ENCODE measurements at regions not wholly inside any gene's neighbourhood (a gene's known extent, or its start where the extent isn't known, plus 50 kb on each side); places are given as distances from the start of the nearest gene placed in this dataset.

GRCh38 chr5:18091142-18091541 is 456.9 kb downstream of the TAF11L14 start:
- DNase-seq (ENCODE audit: insufficient read length, low spot score) (no peak), FAIRE-seq (no peak)

- peak; percentile 63 for FAIRE-seq
- DNase-seq (ENCODE audit: insufficient read length, low spot score): no peak
These were observed 457.5 kb downstream of the TAF11L14 start for GRCh38 chr5:18091758-18092157.

- FAIRE-seq: no peak
- no peak for DNase-seq (ENCODE audit: insufficient read length, low spot score)
These were observed 460.8 kb downstream of the TAF11L14 start for GRCh38 chr5:18095061-18095460.

- no peak for DNase-seq (ENCODE audit: insufficient read length, low spot score)
- FAIRE-seq: no peak
These were observed 463.6 kb downstream of the TAF11L14 start for GRCh38 chr5:18097817-18098216.

DNA sequence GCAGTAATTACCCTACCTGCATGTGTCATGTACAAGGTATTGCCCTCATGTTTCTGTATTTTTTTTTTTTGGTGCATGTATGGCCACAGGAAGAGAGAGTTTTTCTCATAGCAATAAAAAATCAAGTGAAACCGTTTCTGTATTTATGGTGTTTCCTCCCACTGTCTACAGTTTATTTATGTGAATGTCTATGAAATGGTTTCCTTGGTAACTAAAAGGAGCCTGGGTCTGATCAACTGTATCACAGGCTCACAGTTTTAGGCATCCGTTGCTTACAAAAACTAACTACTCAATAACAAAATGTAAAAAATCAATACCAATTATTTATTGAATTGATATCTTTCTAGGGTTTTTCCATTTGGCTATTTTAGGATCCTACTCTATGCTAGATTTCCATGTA is 464.4 kb downstream of the TAF11L14 start:
- DNase-seq (ENCODE audit: insufficient read length, low spot score): no peak
- no peak for FAIRE-seq

DNA sequence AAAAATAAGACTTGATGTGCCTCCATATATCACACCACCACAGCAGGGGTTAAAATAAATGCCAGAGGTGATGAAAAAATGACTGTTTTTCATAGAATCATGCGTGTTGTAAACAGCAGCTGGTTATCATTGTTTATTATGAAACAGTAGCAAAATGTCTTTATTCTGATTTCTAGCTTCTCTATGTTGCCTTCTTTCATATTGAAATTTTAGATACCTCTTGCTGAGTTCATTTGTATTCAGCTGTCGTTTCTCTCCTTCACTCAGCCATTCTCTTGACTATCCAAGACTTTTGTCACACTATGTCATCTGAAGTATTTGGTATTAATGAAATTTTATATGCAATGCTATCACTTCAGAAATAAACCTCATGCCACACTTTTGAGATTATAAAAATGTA is 465.0 kb downstream of the TAF11L14 start:
- DNase-seq (ENCODE audit: insufficient read length, low spot score): no peak
- no peak for FAIRE-seq

DNA sequence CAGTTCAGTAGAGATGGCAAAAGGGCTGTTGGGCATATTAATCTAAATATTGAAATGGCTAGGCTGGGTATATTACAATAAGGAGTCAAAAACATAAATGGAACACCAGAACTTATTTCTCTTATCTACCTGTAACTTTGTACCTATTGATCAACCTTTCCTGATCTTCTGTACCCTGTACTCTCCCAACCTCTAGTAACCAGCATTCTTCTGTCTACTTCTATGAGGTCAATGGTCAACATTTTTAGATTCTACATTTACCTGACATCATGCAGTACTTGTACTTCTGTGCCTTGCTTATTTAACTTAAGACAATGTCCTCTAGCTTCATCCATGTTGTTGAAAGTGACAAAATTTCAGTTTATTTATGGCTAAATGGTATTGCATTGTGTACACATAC is 467.3 kb downstream of the TAF11L14 start:
- no peak for DNase-seq (ENCODE audit: insufficient read length, low spot score)
- FAIRE-seq: no peak

DNA sequence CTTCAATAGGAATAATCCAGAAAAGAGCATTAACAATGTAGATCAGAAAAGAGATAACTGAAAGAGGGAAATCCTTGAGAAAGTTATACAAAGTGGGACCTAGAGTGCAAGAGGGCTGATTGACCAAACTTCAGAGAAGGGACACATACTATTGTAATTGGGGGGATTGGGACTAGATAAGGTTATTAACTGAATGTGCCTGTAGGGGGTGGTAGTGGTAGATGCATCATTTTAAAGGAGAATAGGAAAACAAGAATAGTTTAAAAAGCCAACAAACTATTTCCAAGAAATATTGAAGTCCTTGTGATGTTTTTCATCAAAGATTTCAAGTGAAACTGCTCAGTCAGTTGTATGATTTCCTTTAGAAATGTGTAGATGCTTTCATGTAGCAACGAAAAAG is 468.5 kb downstream of the TAF11L14 start:
- FAIRE-seq (no peak), DNase-seq (ENCODE audit: insufficient read length, low spot score) (no peak)

DNA sequence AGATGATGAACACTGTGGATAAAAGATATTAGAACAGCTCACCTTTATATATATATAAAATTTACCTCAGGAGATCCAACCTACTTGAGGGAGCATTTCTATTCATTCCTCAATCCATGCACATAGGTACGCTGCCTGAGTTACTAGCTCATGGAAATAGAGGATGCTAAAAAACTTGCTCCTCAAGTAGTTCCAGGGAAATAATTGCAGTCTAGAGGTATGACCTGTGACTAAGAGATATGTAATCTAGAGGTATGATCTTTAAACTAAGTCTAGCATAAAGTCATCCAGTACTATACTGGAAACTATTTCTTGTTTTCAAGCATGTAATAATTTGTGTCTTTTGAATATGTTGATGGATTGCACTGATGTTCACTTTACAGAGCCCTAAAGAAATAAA is 471.2 kb downstream of the TAF11L14 start:
- no peak for FAIRE-seq

DNA sequence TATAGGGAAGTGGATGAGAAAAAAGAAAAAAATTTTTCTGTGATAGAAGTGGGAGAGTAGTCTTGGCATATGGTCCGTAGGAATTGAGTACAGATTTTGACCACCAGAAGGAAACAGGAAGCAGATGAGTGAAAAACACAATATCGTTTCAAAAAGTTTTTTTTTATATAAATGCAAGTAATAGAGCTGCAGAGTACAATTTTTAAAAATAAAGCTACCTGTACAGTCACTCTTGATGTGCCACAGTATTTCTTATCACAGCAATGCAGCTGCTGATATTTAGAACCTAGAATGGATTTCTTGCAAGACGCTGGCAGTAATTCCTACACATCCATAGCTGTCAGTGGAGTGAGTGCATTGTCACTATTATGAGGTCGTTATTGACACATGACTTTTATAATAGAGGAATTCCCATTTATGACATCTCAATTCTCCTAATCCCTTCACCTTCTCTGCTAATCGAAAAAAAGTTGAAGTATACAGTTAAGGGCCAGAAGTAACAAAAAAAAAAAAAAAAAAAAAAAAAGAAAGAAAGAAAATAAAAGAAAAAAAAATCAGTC is 477.7 kb downstream of the TAF11L14 start:
- FAIRE-seq (no peak), DNase-seq (ENCODE audit: insufficient read length, low spot score) (no peak)

More for the DNA sequence above, 471.2 kb downstream of the TAF11L14 start:
- DNase-seq (ENCODE audit: insufficient read length, low spot score): no peak

- FAIRE-seq (no peak), DNase-seq (ENCODE audit: insufficient read length, low spot score) (no peak)
These were observed 479.5 kb downstream of the TAF11L14 start for GRCh38 chr5:18113721-18114120.

GRCh38 chr5:18114151-18114757 is 480.0 kb downstream of the TAF11L14 start:
- DNase-seq (ENCODE audit: insufficient read length, low spot score) (no peak), FAIRE-seq (no peak)

DNA sequence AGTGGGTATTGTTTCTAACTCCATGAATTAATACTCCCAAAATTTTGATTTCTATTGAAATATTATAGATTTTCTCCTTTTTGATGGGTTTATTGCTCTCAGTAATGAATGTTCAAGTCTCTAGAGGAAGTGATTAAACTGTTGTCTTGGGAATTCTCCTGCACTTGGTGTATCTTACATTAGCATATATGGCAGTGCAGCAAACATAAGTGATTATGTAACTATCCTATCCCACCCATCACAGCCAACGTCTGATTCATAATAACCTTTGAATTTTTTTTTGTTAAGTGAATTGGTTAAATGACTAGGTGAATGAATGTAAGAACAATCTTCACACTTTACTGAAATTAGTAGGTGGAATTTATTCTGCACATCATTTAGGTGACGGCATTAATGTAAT is 483.7 kb downstream of the TAF11L14 start:
- FAIRE-seq: no peak
- DNase-seq (ENCODE audit: insufficient read length, low spot score): no peak

DNA sequence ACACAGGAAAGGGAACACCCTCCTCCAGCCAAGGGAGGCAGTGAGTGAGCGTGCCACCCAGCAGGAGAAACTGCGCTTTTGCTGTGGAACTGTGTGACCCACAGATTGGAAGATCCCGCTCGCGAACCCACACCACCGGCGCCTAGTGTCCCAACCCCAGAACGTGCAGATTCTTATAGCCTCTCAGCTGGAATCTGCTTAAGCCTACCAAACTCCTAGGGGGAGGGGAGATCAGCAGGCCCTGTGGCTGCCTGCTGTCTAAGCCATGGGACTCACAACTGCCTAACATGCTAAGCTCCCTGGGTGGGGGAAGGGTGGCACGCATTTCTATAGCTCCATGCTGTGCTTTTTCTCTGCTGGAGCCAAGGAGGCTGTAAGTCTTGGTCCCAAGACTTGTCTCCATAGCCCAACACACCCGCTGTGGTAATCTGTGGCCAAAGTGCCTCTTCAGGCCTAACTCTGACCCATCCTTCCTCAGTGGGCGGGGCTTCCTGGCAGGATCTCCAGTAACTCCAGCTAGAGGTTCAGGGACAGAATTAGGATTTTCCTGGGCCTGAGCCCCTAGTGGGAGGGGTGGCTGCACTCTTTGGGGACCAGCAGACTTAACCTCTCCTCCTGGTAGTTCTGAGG is 485.0 kb downstream of the TAF11L14 start:
- FAIRE-seq: no peak

DNA sequence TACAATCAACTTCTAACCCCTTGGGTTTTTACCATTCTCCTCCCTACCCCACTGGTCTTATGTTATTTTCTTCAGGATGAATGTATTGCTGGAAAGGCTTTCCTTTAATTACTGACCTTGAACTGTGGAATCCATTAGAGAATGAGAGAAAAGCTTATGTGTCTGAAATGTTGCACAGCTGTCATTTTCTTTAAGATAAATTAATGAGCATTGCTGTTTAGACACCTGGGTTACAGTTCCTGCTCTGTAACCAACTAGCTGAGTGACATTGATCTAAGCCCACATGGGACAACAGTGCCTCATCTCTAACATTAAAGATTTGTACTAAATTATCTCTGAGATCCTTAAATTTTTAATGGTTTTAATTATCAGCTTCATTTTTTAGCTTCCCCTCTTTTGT is 507.0 kb downstream of the TAF11L14 start:
- DNase-seq (ENCODE audit: insufficient read length, low spot score) (no peak), FAIRE-seq (no peak)

More for the DNA sequence above, 485.0 kb downstream of the TAF11L14 start:
- DNase-seq (ENCODE audit: insufficient read length, low spot score): no peak

GRCh38 chr5:18142831-18143230 is 508.6 kb downstream of the TAF11L14 start:
- no peak for FAIRE-seq
- DNase-seq (ENCODE audit: insufficient read length, low spot score): no peak

- DNase-seq (ENCODE audit: insufficient read length, low spot score) (no peak), FAIRE-seq (no peak)
These were observed 518.4 kb downstream of the TAF11L14 start for GRCh38 chr5:18152671-18153070.

GRCh38 chr5:18158166-18158565 is 523.9 kb downstream of the TAF11L14 start:
- DNase-seq (ENCODE audit: insufficient read length, low spot score) (no peak), FAIRE-seq (no peak)

DNA sequence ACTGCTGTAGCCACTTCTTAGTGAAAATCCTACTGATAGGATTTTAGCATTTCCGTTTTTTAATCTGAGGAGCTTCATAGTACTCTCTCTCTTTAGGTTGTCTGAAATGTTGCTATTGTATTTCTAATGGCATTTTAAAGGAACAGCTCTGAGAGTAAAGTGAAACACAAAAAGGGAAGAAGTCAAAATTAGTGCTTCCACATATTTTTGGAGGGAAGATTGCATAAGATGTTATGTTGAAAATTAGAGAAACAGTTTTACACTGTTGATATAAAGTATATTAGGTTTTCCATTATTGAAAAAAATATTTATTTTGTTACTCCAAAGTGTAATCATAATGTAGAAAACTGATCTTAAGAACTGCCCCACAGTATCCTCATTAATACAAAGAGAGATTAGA is 525.1 kb downstream of the TAF11L14 start:
- no peak for DNase-seq (ENCODE audit: insufficient read length, low spot score)
- FAIRE-seq: no peak

GRCh38 chr5:18171684-18172083 is 537.4 kb downstream of the TAF11L14 start:
- FAIRE-seq (no peak), DNase-seq (ENCODE audit: insufficient read length, low spot score) (no peak)

- no peak for DNase-seq (ENCODE audit: insufficient read length, low spot score)
- FAIRE-seq: no peak
These were observed 545.3 kb downstream of the TAF11L14 start for GRCh38 chr5:18179579-18179978.

DNA sequence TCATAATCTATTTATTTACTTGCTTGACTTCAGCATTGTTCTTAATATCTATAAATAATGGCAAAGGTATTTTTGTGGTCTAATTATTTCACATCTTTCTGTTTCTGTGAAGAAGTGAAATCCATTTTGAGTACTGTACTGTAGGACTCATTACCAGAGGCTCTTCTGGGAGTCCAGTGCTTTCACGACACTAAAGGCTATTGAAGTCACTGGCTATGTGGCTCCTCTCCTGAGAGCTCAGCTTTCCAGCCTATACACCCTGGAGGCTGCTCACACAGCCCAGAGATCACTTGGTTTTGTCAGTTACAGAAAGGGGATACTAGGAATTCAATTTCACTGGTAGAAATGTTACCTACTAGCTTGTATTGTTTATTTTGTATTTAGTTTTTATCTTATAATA is 547.3 kb downstream of the TAF11L14 start:
- FAIRE-seq (no peak), DNase-seq (ENCODE audit: insufficient read length, low spot score) (no peak)

All from HTR-8/SVneo (cell line).